ENCODE measurements at regions not wholly inside any gene's neighbourhood (a gene's known extent, or its start where the extent isn't known, plus 50 kb on each side); places are given as distances from the start of the nearest gene placed in this dataset.

GRCh38 chr5:51156222-51156621 is 227.0 kb upstream of the ISL1 start:
- no peaks in the 10 kb centered on the region for H3K36me3 ChIP-seq (ENCODE audit: insufficient read depth, low read length)
- H2AFZ ChIP-seq (ENCODE audit: low read length): no peak overlapping the region
- no peaks in the 10 kb centered on the region for H3K4me1 ChIP-seq (ENCODE audit: insufficient read depth, low read length, poor library complexity, severe bottlenecking)
- H4K20me1 ChIP-seq (ENCODE audit: insufficient read depth, low read length, poor library complexity, severe bottlenecking): no peaks in the 10 kb centered on the region
- no peak for TF ChIP-seq EZH2phosphoT487 (IDR thresholded peaks at IDR 0.05; ENCODE audit: borderline replicate concordance)
- TF ChIP-seq, protein P1, sequence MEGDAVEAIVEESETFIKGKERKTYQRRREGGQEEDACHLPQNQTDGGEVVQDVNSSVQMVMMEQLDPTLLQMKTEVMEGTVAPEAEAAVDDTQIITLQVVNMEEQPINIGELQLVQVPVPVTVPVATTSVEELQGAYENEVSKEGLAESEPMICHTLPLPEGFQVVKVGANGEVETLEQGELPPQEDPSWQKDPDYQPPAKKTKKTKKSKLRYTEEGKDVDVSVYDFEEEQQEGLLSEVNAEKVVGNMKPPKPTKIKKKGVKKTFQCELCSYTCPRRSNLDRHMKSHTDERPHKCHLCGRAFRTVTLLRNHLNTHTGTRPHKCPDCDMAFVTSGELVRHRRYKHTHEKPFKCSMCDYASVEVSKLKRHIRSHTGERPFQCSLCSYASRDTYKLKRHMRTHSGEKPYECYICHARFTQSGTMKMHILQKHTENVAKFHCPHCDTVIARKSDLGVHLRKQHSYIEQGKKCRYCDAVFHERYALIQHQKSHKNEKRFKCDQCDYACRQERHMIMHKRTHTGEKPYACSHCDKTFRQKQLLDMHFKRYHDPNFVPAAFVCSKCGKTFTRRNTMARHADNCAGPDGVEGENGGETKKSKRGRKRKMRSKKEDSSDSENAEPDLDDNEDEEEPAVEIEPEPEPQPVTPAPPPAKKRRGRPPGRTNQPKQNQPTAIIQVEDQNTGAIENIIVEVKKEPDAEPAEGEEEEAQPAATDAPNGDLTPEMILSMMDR (conservative IDR thresholded peaks at IDR 0.05; ENCODE audit: low read length): no peak
- H3K9ac ChIP-seq (ENCODE audit: low read depth, low read length, poor library complexity, severe bottlenecking): no peak overlapping the region
- no peaks in the 10 kb centered on the region for H3K27me3 ChIP-seq (ENCODE audit: insufficient read depth, low read length, poor library complexity, severe bottlenecking)
- no peaks in the 10 kb centered on the region for H3K9me3 ChIP-seq (ENCODE audit: insufficient read depth, low read depth, low read length)
- no peaks in the 10 kb centered on the region for H3K79me2 ChIP-seq (ENCODE audit: insufficient read depth, low read length)
- no peaks in the 10 kb centered on the region for H3K9me2 ChIP-seq (replicated peaks; ENCODE audit: low read depth, low read length)
- no peak overlapping the region for H3K4me3 ChIP-seq (ENCODE audit: low read length, poor library complexity, severe bottlenecking)
- H3F3A ChIP-seq (ENCODE audit: low read depth): no peaks in the 10 kb centered on the region
- H3K4me2 ChIP-seq (ENCODE audit: low read depth, low read length, poor library complexity, severe bottlenecking): no peak overlapping the region

- H3K4me2 ChIP-seq (ENCODE audit: low read depth, low read length, poor library complexity, severe bottlenecking): no peak overlapping the region
Observed at GRCh38 chr5:51156838-51157237, 226.4 kb upstream of the ISL1 start.

DNA sequence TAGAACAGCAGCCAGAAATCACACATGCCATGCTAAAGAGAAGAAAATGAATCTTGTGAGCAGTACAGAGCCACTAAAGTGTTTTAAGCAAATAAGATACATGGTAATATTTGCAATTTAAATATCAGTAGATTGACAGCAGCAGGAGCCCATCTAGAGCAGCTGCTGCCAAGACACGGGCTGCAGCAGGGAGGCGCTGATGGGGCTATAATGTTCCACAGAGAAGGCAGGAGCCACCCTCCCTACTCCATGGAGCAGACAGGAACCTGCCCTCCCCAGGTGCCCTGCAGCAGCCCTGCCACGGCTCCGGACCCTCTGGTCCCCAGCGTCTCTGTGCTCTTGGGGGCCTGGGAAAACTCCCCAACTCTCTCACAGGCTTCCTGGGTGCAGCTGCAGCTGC is 224.1 kb upstream of the ISL1 start:
- H3K27me3 ChIP-seq (ENCODE audit: insufficient read depth, low read length, poor library complexity, severe bottlenecking): no peaks in the 10 kb centered on the region
- no peak overlapping the region for H3K9ac ChIP-seq (ENCODE audit: low read depth, low read length, poor library complexity, severe bottlenecking)
- no peak overlapping the region for H2AFZ ChIP-seq (ENCODE audit: low read length)
- no peaks in the 10 kb centered on the region for H3K9me2 ChIP-seq (replicated peaks; ENCODE audit: low read depth, low read length)
- no peaks in the 10 kb centered on the region for H3K79me2 ChIP-seq (ENCODE audit: insufficient read depth, low read length)
- no peaks in the 10 kb centered on the region for H3K36me3 ChIP-seq (ENCODE audit: insufficient read depth, low read length)
- no peak overlapping the region for H3K4me3 ChIP-seq (ENCODE audit: low read length, poor library complexity, severe bottlenecking)
- no peaks in the 10 kb centered on the region for H3K4me1 ChIP-seq (ENCODE audit: insufficient read depth, low read length, poor library complexity, severe bottlenecking)
- H3K9me3 ChIP-seq (ENCODE audit: insufficient read depth, low read depth, low read length): no peaks in the 10 kb centered on the region
- H4K20me1 ChIP-seq (ENCODE audit: insufficient read depth, low read length, poor library complexity, severe bottlenecking): no peaks in the 10 kb centered on the region
- no peak overlapping the region for H3K4me2 ChIP-seq (ENCODE audit: low read depth, low read length, poor library complexity, severe bottlenecking)
- TF ChIP-seq, protein P1 (conservative IDR thresholded peaks at IDR 0.05; ENCODE audit: low read length): no peak
- no peak for TF ChIP-seq EZH2phosphoT487 (IDR thresholded peaks at IDR 0.05; ENCODE audit: borderline replicate concordance)
- no peaks in the 10 kb centered on the region for H3F3A ChIP-seq (ENCODE audit: low read depth)

More at GRCh38 chr5:51156838-51157237, 226.4 kb upstream of the ISL1 start:
- TF ChIP-seq, protein P1 (conservative IDR thresholded peaks at IDR 0.05; ENCODE audit: low read length): no peak
- TF ChIP-seq EZH2phosphoT487 (IDR thresholded peaks at IDR 0.05; ENCODE audit: borderline replicate concordance): no peak
- H3K4me3 ChIP-seq (ENCODE audit: low read length, poor library complexity, severe bottlenecking): no peak overlapping the region
- H3K9me2 ChIP-seq (replicated peaks; ENCODE audit: low read depth, low read length): no peaks in the 10 kb centered on the region
- no peaks in the 10 kb centered on the region for H3K36me3 ChIP-seq (ENCODE audit: insufficient read depth, low read length)
- H3F3A ChIP-seq (ENCODE audit: low read depth): no peaks in the 10 kb centered on the region
- H4K20me1 ChIP-seq (ENCODE audit: insufficient read depth, low read length, poor library complexity, severe bottlenecking): no peaks in the 10 kb centered on the region
- no peaks in the 10 kb centered on the region for H3K79me2 ChIP-seq (ENCODE audit: insufficient read depth, low read length)
- no peaks in the 10 kb centered on the region for H3K27me3 ChIP-seq (ENCODE audit: insufficient read depth, low read length, poor library complexity, severe bottlenecking)
- H3K4me1 ChIP-seq (ENCODE audit: insufficient read depth, low read length, poor library complexity, severe bottlenecking): no peaks in the 10 kb centered on the region
- no peak overlapping the region for H2AFZ ChIP-seq (ENCODE audit: low read length)
- H3K9ac ChIP-seq (ENCODE audit: low read depth, low read length, poor library complexity, severe bottlenecking): no peak overlapping the region
- no peaks in the 10 kb centered on the region for H3K9me3 ChIP-seq (ENCODE audit: insufficient read depth, low read depth, low read length)
